ENCODE measurements at regions not wholly inside any gene's neighbourhood (a gene's known extent, or its start where the extent isn't known, plus 50 kb on each side); places are given as distances from the start of the nearest gene placed in this dataset.

DNA sequence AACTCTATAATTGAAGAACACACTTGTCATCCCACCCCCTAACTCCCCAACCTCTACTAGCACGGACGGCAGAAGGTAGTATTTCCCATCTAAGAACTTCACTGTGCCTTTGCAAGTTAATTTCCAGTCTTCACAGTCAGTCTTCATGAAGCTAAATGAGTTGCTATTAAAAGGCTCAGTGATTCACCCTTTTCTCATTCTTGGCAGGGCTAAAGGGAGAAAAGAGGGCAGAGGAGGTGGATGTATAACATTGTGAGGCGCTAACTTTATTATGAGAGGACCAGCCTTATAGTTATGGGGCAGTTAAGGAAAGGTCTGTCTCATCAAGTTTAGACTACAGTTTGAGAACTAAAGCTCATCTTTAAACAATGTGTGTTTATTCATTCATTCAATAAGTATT is 161.0 kb upstream of the S100G start:
- no peaks in the 10 kb centered on the region for H3K36me3 ChIP-seq (ENCODE audit: control insufficient read depth in 1 of 2, insufficient read depth in 2 of 2, low read length in 2 of 2)
- no CpG with 5 or more reads among the region's 3 CpGs for WGBS (ENCODE audit: extremely low coverage, insufficient coverage, insufficient read length)
- H3K4me2 ChIP-seq (ENCODE audit: low read length), result no peak overlapping the region

DNA sequence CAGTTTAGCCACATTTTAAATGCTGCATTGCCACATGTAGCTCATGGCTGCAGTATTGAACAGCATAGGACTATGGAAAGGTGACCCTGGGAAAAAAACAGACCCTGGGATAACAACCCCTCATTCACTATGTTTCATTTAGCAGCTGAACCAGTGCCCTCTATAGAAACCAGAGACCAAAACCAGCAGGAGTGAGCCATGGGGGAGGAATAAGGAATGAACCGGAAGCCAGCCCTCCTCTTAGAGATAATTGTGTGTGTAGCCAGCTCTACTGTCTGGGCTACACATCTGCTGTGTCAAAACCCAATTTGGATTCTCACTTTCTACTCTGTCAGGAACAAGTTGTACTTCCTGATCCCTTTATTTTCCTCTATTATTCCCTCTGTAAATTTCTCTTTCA is 158.5 kb upstream of the S100G start:
- no peak for DNase-seq
- no peak overlapping the region for H4K8ac ChIP-seq (ENCODE audit: low read depth, low read length)
- no CpG with 5 or more reads among the region's 1 CpG for WGBS (ENCODE audit: extremely low coverage, insufficient coverage, insufficient read length)
- H2BK120ac ChIP-seq (ENCODE audit: insufficient read depth, low read length, poor library complexity), result no peak overlapping the region
- no peak overlapping the region for H2AFZ ChIP-seq (ENCODE audit: insufficient read depth, low read length, poor library complexity)
- no peak overlapping the region for H3K4me2 ChIP-seq (ENCODE audit: low read length)
- H3K9ac ChIP-seq (ENCODE audit: low read length), result no peak overlapping the region
- no peak overlapping the region for H3K27ac ChIP-seq (ENCODE audit: low read depth, low read length)
- no peaks in the 10 kb centered on the region for H3K9me3 ChIP-seq (ENCODE audit: insufficient read depth, low read depth, low read length)
- H2BK5ac ChIP-seq (ENCODE audit: low read depth, low read length, poor library complexity), result no peak overlapping the region
- H3K23ac ChIP-seq (ENCODE audit: low read length), result no peak overlapping the region
- no peak overlapping the region for H4K91ac ChIP-seq (ENCODE audit: low read depth, low read length)
- H3K79me2 ChIP-seq (ENCODE audit: control insufficient read depth, insufficient read depth, low read length, poor library complexity), result no peaks in the 10 kb centered on the region
- H3K36me3 ChIP-seq (ENCODE audit: control insufficient read depth in 1 of 2, insufficient read depth in 2 of 2, low read length in 2 of 2), result no peaks in the 10 kb centered on the region
- no peak overlapping the region for H3K4ac ChIP-seq (ENCODE audit: low read depth, low read length)
- H3K27me3 ChIP-seq (ENCODE audit: insufficient read depth, low read length), result no peaks in the 10 kb centered on the region
- H3K79me1 ChIP-seq (ENCODE audit: low read length), result no peaks in the 10 kb centered on the region
- no peak overlapping the region for H2AK5ac ChIP-seq (ENCODE audit: low read length)
- H3K18ac ChIP-seq (ENCODE audit: low read length), result no peak overlapping the region
- H2BK12ac ChIP-seq (ENCODE audit: low read length), result no peak overlapping the region
- H3K4me1 ChIP-seq (ENCODE audit: control insufficient read depth in 1 of 2, insufficient read depth in 2 of 2, low read length in 2 of 2), result no peaks in the 10 kb centered on the region
- no peak overlapping the region for H3K14ac ChIP-seq (ENCODE audit: low read length)
- H3K4me3 ChIP-seq (ENCODE audit: low read depth, low read length), result no peak overlapping the region
- no peak overlapping the region for H4K12ac ChIP-seq (ENCODE audit: low read depth, low read length)

More for the DNA sequence above, 161.0 kb upstream of the S100G start:
- Histone ChIP-seq H2AFZ (ENCODE audit: insufficient read depth, low read length, poor library complexity) (no peak overlapping the region), H3K18ac (ENCODE audit: low read length) (no peak overlapping the region), H2BK5ac (ENCODE audit: low read depth, low read length, poor library complexity) (no peak overlapping the region), H3K23ac (ENCODE audit: low read length) (no peak overlapping the region), H3K79me2 (ENCODE audit: control insufficient read depth, insufficient read depth, low read length, poor library complexity) (no peaks in the 10 kb centered on the region), H3K27me3 (ENCODE audit: insufficient read depth, low read length) (no peaks in the 10 kb centered on the region), H3K9ac (ENCODE audit: low read length) (no peak overlapping the region), H2BK120ac (ENCODE audit: insufficient read depth, low read length, poor library complexity) (no peak overlapping the region), H3K4ac (ENCODE audit: low read depth, low read length) (no peak overlapping the region), H3K14ac (ENCODE audit: low read length) (no peak overlapping the region), H4K8ac (ENCODE audit: low read depth, low read length) (no peak overlapping the region), H2BK12ac (ENCODE audit: low read length) (no peak overlapping the region), H3K9me3 (ENCODE audit: insufficient read depth, low read depth, low read length) (no peaks in the 10 kb centered on the region), H3K79me1 (ENCODE audit: low read length) (no peaks in the 10 kb centered on the region), H3K27ac (ENCODE audit: low read depth, low read length) (no peak overlapping the region), H2AK5ac (ENCODE audit: low read length) (no peak overlapping the region), H4K12ac (ENCODE audit: low read depth, low read length) (no peak overlapping the region), H3K4me3 (ENCODE audit: low read depth, low read length) (no peak overlapping the region), H3K4me1 (ENCODE audit: control insufficient read depth in 1 of 2, insufficient read depth in 2 of 2, low read length in 2 of 2) (peaks cover 0 to 2% of the 10 kb centered on the region in 2 experiments), H4K91ac (ENCODE audit: low read depth, low read length) (no peak overlapping the region)
- DNase-seq, result no peak

DNA sequence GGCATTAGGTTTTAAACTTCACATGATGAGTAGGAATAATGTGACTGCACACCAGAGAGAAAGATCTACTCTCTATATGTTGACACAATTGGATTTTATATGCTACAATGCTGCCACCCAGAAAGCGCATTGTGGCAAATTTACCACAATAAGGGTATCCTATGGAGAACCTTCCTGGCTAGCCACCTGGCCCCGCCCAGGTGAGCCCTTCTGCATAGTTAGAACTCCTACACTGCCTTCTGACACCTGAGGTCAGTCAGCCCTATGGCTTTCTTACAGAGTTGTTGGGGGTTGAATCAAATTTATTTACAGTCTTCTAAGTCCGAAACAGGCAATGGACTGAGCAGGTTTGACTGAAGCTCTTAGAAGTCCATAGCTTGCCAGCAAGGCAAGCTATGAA is 153.8 kb upstream of the S100G start:
- Histone ChIP-seq H3K4me1 (ENCODE audit: control insufficient read depth in 1 of 2, insufficient read depth in 2 of 2, low read length in 2 of 2) (no peaks in the 10 kb centered on the region), H2AFZ (ENCODE audit: insufficient read depth, low read length, poor library complexity) (no peak overlapping the region), H3K14ac (ENCODE audit: low read length) (no peak overlapping the region), H4K91ac (ENCODE audit: low read depth, low read length) (no peak overlapping the region), H3K79me2 (ENCODE audit: control insufficient read depth, insufficient read depth, low read length, poor library complexity) (no peaks in the 10 kb centered on the region), H3K27me3 (ENCODE audit: insufficient read depth, low read length) (no peaks in the 10 kb centered on the region), H3K79me1 (ENCODE audit: low read length) (no peaks in the 10 kb centered on the region), H4K12ac (ENCODE audit: low read depth, low read length) (no peak overlapping the region), H3K23ac (ENCODE audit: low read length) (no peak overlapping the region), H2BK5ac (ENCODE audit: low read depth, low read length, poor library complexity) (no peak overlapping the region), H3K9ac (ENCODE audit: low read length) (no peak overlapping the region), H2BK12ac (ENCODE audit: low read length) (no peak overlapping the region), H3K9me3 (ENCODE audit: insufficient read depth, low read depth, low read length) (no peaks in the 10 kb centered on the region), H2BK120ac (ENCODE audit: insufficient read depth, low read length, poor library complexity) (no peak overlapping the region), H3K36me3 (ENCODE audit: control insufficient read depth in 1 of 2, insufficient read depth in 2 of 2, low read length in 2 of 2) (no peaks in the 10 kb centered on the region), H3K4me3 (ENCODE audit: low read depth, low read length) (no peak overlapping the region), H3K4me2 (ENCODE audit: low read length) (no peak overlapping the region), H3K4ac (ENCODE audit: low read depth, low read length) (no peak overlapping the region), H4K8ac (ENCODE audit: low read depth, low read length) (no peak overlapping the region), H2AK5ac (ENCODE audit: low read length) (no peak overlapping the region), H3K27ac (ENCODE audit: low read depth, low read length) (no peak overlapping the region), H3K18ac (ENCODE audit: low read length) (no peak overlapping the region)
- WGBS (ENCODE audit: extremely low coverage, insufficient coverage, insufficient read length), result no CpG with 5 or more reads among the region's 3 CpGs
- DNase-seq, result no peak

DNA sequence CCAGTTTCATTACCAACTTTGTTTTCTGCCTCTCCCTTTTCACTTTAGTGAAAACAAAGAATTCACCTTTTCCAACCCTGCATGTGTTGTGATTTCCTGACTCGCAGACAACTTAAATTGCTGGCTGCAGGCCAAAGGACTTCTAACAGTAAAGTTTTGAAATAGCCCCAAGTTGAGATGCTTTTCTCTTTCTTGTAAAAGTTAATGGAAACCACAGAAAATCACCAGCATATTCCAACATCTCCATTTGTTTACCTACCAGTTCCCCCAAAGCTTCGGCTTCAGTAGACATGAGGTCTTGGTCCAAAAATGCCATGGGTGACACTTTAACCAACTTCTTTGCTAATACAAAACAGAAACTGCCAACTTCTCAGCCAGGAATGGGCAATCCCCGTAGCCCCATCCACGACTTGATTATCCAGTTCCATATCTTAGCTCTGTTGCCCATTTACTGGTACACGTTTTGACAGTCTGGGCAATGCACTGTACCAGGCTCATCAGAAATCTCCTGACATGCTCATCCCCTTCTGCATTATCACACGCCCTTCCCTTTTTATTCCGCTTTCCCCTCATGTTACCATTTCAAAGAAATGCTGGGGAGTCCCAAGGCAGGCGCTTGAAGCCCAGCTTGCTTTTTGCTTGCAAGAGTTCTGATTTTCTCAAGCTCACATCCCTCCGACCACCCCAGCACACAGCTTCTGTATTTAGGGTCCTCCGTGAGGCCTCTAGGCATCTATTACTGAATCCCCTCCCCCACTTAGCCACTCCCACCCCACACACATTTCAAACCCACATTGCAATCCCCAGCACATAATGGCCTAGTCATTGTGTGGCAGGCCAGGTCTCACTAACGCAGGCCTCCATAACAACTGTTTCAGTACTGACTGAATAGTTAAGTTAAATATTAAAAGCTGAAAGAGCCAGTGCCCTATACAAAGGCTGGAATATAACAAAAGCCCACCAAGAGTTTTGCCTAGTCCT is 137.9 kb upstream of the S100G start:
- no peak overlapping the region for H2BK12ac ChIP-seq (ENCODE audit: low read length)
- H3K79me1 ChIP-seq (ENCODE audit: low read length), result no peaks in the 10 kb centered on the region
- no peak overlapping the region for H3K4me3 ChIP-seq (ENCODE audit: low read depth, low read length)
- H4K8ac ChIP-seq (ENCODE audit: low read depth, low read length), result no peak overlapping the region
- no peak overlapping the region for H3K9ac ChIP-seq (ENCODE audit: low read length)
- H2AFZ ChIP-seq (ENCODE audit: insufficient read depth, low read length, poor library complexity), result no peak overlapping the region
- no peaks in the 10 kb centered on the region for H3K27me3 ChIP-seq (ENCODE audit: insufficient read depth, low read length)
- no peak overlapping the region for H3K27ac ChIP-seq (ENCODE audit: low read depth, low read length)
- no peaks in the 10 kb centered on the region for H3K4me1 ChIP-seq (ENCODE audit: control insufficient read depth in 1 of 2, insufficient read depth in 2 of 2, low read length in 2 of 2)
- H3K79me2 ChIP-seq (ENCODE audit: control insufficient read depth, insufficient read depth, low read length, poor library complexity), result no peaks in the 10 kb centered on the region
- no peak overlapping the region for H2BK120ac ChIP-seq (ENCODE audit: insufficient read depth, low read length, poor library complexity)
- no peak for DNase-seq
- no peak overlapping the region for H3K18ac ChIP-seq (ENCODE audit: low read length)
- no peak overlapping the region for H2BK5ac ChIP-seq (ENCODE audit: low read depth, low read length, poor library complexity)
- no peak overlapping the region for H3K4me2 ChIP-seq (ENCODE audit: low read length)
- H3K9me3 ChIP-seq (ENCODE audit: insufficient read depth, low read depth, low read length), result no peaks in the 10 kb centered on the region
- no peak overlapping the region for H4K91ac ChIP-seq (ENCODE audit: low read depth, low read length)
- no peak overlapping the region for H4K12ac ChIP-seq (ENCODE audit: low read depth, low read length)
- no CpG with 5 or more reads among the region's 11 CpGs for WGBS (ENCODE audit: extremely low coverage, insufficient coverage, insufficient read length)
- H2AK5ac ChIP-seq (ENCODE audit: low read length), result no peak overlapping the region
- no peak overlapping the region for H3K4ac ChIP-seq (ENCODE audit: low read depth, low read length)
- H3K23ac ChIP-seq (ENCODE audit: low read length), result no peak overlapping the region
- no peaks in the 10 kb centered on the region for H3K36me3 ChIP-seq (ENCODE audit: control insufficient read depth in 1 of 2, insufficient read depth in 2 of 2, low read length in 2 of 2)
- no peak overlapping the region for H3K14ac ChIP-seq (ENCODE audit: low read length)
